ENCODE measurements at regions not wholly inside any gene's neighbourhood (a gene's known extent, or its start where the extent isn't known, plus 50 kb on each side); places are given as distances from the start of the nearest gene placed in this dataset.

DNA sequence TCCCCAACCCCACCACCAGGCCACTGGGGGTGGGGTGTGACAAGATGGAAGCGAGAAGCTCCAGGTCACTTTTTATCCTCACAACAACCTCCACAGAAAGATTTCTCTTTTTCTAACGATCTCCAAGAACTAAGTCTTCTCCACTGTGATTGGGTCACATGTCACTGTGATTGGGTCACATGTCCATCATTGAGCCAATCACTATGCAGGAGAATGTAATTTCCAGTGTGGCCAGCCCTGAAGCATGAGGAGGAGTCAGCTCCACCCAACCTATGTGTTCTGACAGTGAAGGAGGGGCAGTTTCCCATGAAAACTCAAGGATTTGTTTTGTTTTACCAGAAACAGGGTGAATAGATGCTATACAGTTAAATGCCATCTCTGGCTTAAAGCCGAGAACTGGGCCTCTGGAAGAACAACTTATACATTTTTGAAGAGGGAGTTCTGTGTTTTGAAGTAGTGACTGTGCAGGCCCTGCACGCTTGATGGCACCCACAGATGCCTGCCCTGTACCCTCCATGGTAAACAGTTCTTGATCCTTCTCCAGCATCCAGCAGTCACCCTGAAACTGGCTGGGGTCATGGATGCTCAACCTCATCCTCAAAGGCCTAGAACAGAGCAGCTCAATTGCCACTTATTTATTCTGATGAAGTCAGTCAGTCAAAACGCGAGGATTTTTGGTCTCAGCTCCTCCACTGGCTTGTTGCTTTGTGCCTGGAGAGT lies 180.4 kb upstream of the BMP4 start:
- Histone ChIP-seq H3K36me3 (no peaks in the 10 kb centered on the region), H3K27ac (no peak overlapping the region), H3K9me3 (no peaks in the 10 kb centered on the region), H3K4me3 (no peak overlapping the region), H3K4me1 (no peaks in the 10 kb centered on the region), H3K27me3 (replicated peaks in 1 of 7) (peaks cover 0 to 8% (median 0%) of the 10 kb centered on the region in 7 donors)
- WGBS, 5 donors: 74 to 85% (median 77%) methylated on average over 6 of the region's 6 CpGs
- TF ChIP-seq POLR2A (IDR thresholded peaks at IDR 0.05) (no peak), POLR2AphosphoS5 (IDR thresholded peaks at IDR 0.05) (no peak)
- TF ChIP-seq, protein P1, sequence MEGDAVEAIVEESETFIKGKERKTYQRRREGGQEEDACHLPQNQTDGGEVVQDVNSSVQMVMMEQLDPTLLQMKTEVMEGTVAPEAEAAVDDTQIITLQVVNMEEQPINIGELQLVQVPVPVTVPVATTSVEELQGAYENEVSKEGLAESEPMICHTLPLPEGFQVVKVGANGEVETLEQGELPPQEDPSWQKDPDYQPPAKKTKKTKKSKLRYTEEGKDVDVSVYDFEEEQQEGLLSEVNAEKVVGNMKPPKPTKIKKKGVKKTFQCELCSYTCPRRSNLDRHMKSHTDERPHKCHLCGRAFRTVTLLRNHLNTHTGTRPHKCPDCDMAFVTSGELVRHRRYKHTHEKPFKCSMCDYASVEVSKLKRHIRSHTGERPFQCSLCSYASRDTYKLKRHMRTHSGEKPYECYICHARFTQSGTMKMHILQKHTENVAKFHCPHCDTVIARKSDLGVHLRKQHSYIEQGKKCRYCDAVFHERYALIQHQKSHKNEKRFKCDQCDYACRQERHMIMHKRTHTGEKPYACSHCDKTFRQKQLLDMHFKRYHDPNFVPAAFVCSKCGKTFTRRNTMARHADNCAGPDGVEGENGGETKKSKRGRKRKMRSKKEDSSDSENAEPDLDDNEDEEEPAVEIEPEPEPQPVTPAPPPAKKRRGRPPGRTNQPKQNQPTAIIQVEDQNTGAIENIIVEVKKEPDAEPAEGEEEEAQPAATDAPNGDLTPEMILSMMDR (IDR thresholded peaks at IDR 0.05 in 8 of 11, conservative IDR thresholded peaks at IDR 0.05 in 3 of 11): no peak
- DNase-seq: no peak
- intact Hi-C loops (cut with DNase I; ENCODE audit: low total_unique reads): no loop called here

- 84 to 93% (median 88%) methylated on average over 1 of the region's 1 CpG for WGBS, 5 donors
- Histone ChIP-seq H3K4me1 (no peaks in the 10 kb centered on the region), H3K36me3 (no peaks in the 10 kb centered on the region), H3K27ac (no peak overlapping the region), H3K27me3 (replicated peaks in 1 of 7) (peaks cover 0 to 13% (median 0%) of the 10 kb centered on the region in 7 donors), H3K9me3 (no peaks in the 10 kb centered on the region), H3K4me3 (no peak overlapping the region)
- DNase-seq: no peak
- TF ChIP-seq POLR2AphosphoS5 (IDR thresholded peaks at IDR 0.05): no peak
- no peak for TF ChIP-seq POLR2A (IDR thresholded peaks at IDR 0.05)
- TF ChIP-seq, protein P1 (IDR thresholded peaks at IDR 0.05 in 8 of 11, conservative IDR thresholded peaks at IDR 0.05 in 3 of 11): no peak
- intact Hi-C loops (cut with DNase I; ENCODE audit: low total_unique reads): no loop called here
Observed at GRCh38 chr14:54137614-54137961, 181.0 kb upstream of the BMP4 start.

GRCh38 chr14:54138024-54138353 lies 181.4 kb upstream of the BMP4 start:
- Histone ChIP-seq H3K27me3 (replicated peaks in 1 of 7) (peaks cover 0 to 15% (median 0%) of the 10 kb centered on the region in 7 donors), H3K4me3 (no peak overlapping the region), H3K4me1 (no peaks in the 10 kb centered on the region), H3K36me3 (no peaks in the 10 kb centered on the region), H3K9me3 (no peaks in the 10 kb centered on the region), H3K27ac (no peak overlapping the region)
- no peak for DNase-seq
- TF ChIP-seq, protein P1 (IDR thresholded peaks at IDR 0.05 in 8 of 11, conservative IDR thresholded peaks at IDR 0.05 in 3 of 11): no peak
- TF ChIP-seq POLR2A (IDR thresholded peaks at IDR 0.05) (no peak), POLR2AphosphoS5 (IDR thresholded peaks at IDR 0.05) (no peak)
- 47 to 89% (median 66%) methylated on average over 1 of the region's 1 CpG for WGBS, 5 donors
- intact Hi-C loops (cut with DNase I; ENCODE audit: low total_unique reads): no loop called here

GRCh38 chr14:54138354-54139038 lies 181.9 kb upstream of the BMP4 start:
- no peaks in the 10 kb centered on the region for H3K9me3 ChIP-seq
- H3K27me3 ChIP-seq (replicated peaks in 1 of 7): peaks cover 0 to 20% (median 0%) of the 10 kb centered on the region in 7 donors
- WGBS, 5 donors: 59 to 83% (median 65%) methylated on average over 2 of the region's 2 CpGs
- no peaks in the 10 kb centered on the region for H3K36me3 ChIP-seq
- TF ChIP-seq, protein P1 (IDR thresholded peaks at IDR 0.05 in 8 of 11, conservative IDR thresholded peaks at IDR 0.05 in 3 of 11): no peak
- TF ChIP-seq POLR2A (IDR thresholded peaks at IDR 0.05) (no peak), POLR2AphosphoS5 (IDR thresholded peaks at IDR 0.05) (no peak)
- no peaks in the 10 kb centered on the region for H3K4me1 ChIP-seq
- no peak for DNase-seq
- H3K4me3 ChIP-seq: no peak overlapping the region
- intact Hi-C loops (cut with DNase I; ENCODE audit: low total_unique reads): no loop called here
- no peak overlapping the region for H3K27ac ChIP-seq

Measured in spleen (tissue), 11 donors.